SK-N-SH (cell line): ENCODE measurements at regions not wholly inside any gene's neighbourhood (a gene's known extent, or its start where the extent isn't known, plus 50 kb on each side); places are given as distances from the start of the nearest gene placed in this dataset.
"Not testable (repeated sequence)": the region's sequence is repeated elsewhere in the genome, so short reads cannot be mapped to it uniquely, and the experiment has no call there.

Source experiments
- CTCF ChIA-PET: fragments of 300-600, 350-600 bp; formaldehyde crosslinking; extraction: SDS; loops from one replicate; lab custom pipeline; 2021; lab: Yijun Ruan, JAX
- POLR2A ChIA-PET: fragments of 350-600 bp; sonication (Branson Sonifier 250); formaldehyde crosslinking; extraction: SDS; loops from one replicate; lab custom pipeline; 2020; ENCODE audit warnings: antibody characterized with exemption, inconsistent platforms; lab: Yijun Ruan, JAX
- DNase-seq: peaks from one replicate; pipeline ENCODE4 v3.0.0; 2012
- H2AFZ ChIP-seq: fragments of 200-600 bp; sonication (generic); 2 replicates; pipeline ENCODE4 v1.8.1; 2016; ENCODE audit warnings: antibody characterized with exemption, mild to moderate bottlenecking, low read depth
- H3F3A ChIP-seq: fragments of 200-600 bp; sonication (generic); replicated peaks from 2 replicates; pipeline ENCODE3; 2016; ENCODE audit warnings: antibody characterized with exemption, mild to moderate bottlenecking; ENCODE audit not compliant: insufficient read depth
- H3K27ac ChIP-seq, 2 experiments: fragments of 200-500 bp in 1 of 2; fragments of 200-600 bp in 1 of 2; sonication (Bioruptor generic) in 1 of 2; sonication (generic), shearing (Covaris generic) in 1 of 2; 2 replicates each; pipeline versions ENCODE4 v1.5.1 to v1.6.1; 2014 to 2016; ENCODE audit warnings: low read depth in 2 of 2, inconsistent platforms in 1 of 2, low read length in 1 of 2, mild to moderate bottlenecking in 1 of 2, mixed read lengths in 1 of 2
- H3K27me3 ChIP-seq: fragments of 200-600 bp; sonication (generic), shearing (Covaris generic); 2 replicates; pipeline ENCODE4 v1.6.1; 2016; ENCODE audit warnings: mixed run types; ENCODE audit not compliant: insufficient read depth
- H3K36me3 ChIP-seq, 2 experiments: fragments of 200-500 bp in 1 of 2; fragments of 200-600 bp in 1 of 2; sonication (Bioruptor generic) in 1 of 2; sonication (generic) in 1 of 2; replicated peaks in 1 of 2; 2 replicates each; pipeline versions ENCODE3 to v1.5.1; 2014 to 2016; ENCODE audit warnings: low read length in 1 of 2, mild to moderate bottlenecking in 1 of 2; ENCODE audit not compliant: insufficient read depth in 2 of 2, control insufficient read depth in 1 of 2
- H3K4me1 ChIP-seq, 2 experiments: fragments of 200-500 bp in 1 of 2; fragments of 200-600 bp in 1 of 2; sonication (Bioruptor generic) in 1 of 2; sonication (generic), shearing (Covaris generic) in 1 of 2; 2 replicates each; pipeline versions ENCODE4 v1.5.1 to v1.6.1; 2014 to 2016; ENCODE audit warnings: low read depth in 1 of 2, low read length in 1 of 2, mixed run types in 1 of 2; ENCODE audit not compliant: insufficient read depth in 2 of 2, control insufficient read depth in 1 of 2
- H3K4me2 ChIP-seq: fragments of 200-600 bp; sonication (generic), shearing (Covaris generic); 2 replicates; pipeline ENCODE4 v1.6.1; 2017; ENCODE audit warnings: mixed run types
- H3K4me3 ChIP-seq, 2 experiments: fragments of 200-500 bp in 1 of 2; fragments of 200-600 bp in 1 of 2; sonication (Bioruptor generic) in 1 of 2; sonication (generic), shearing (Covaris generic) in 1 of 2; 2 replicates each; pipeline versions ENCODE4 v1.5.1 to v1.8.1; 2014 to 2016; ENCODE audit warnings: low read depth in 2 of 2, inconsistent platforms in 1 of 2, low read length in 1 of 2, mild to moderate bottlenecking in 1 of 2, mixed read lengths in 1 of 2, moderate library complexity in 1 of 2
- H3K79me2 ChIP-seq: fragments of 200-600 bp; sonication (generic); 2 replicates; pipeline ENCODE4 v1.8.1; 2017; ENCODE audit warnings: mild to moderate bottlenecking; ENCODE audit not compliant: insufficient read depth
- H3K9ac ChIP-seq: fragments of 200-600 bp; sonication (generic); 2 replicates; pipeline ENCODE4 v1.6.1; 2017; ENCODE audit warnings: mixed run types
- H3K9me2 ChIP-seq: fragments of 200-600 bp; sonication (generic); 2 replicates; pipeline ENCODE4 v1.6.1; 2017; ENCODE audit warnings: mixed run types
- H3K9me3 ChIP-seq: fragments of 200-600 bp; sonication (generic); 2 replicates; pipeline ENCODE4 v1.6.1; 2017; ENCODE audit warnings: mixed run types, mild to moderate bottlenecking, moderate library complexity
- H4K20me1 ChIP-seq: fragments of 200-600 bp; sonication (generic); 2 replicates; pipeline ENCODE4 v1.6.1; 2017; ENCODE audit warnings: mild to moderate bottlenecking, mixed run types; ENCODE audit not compliant: insufficient read depth
- CHD2 ChIP-seq: fragments of 150-350 bp; IDR thresholded peaks from 2 replicates; pipeline ENCODE4 v1.6.1; 2018; ENCODE audit warnings: low read length; ENCODE audit not compliant: partially characterized antibody
- GATA2 ChIP-seq: sonication (generic); formaldehyde crosslinking; IDR thresholded peaks from 2 replicates; pipeline ENCODE4 v1.5.0; 2020; ENCODE audit warnings: mild to moderate bottlenecking, missing genetic modification reagents
- NFIC ChIP-seq: IDR thresholded peaks from 2 replicates; pipeline ENCODE4 v1.4.0; 2012; ENCODE audit warnings: borderline replicate concordance
- SMC3 ChIP-seq: IDR thresholded peaks from 2 replicates; pipeline ENCODE4 v1.6.1; 2012; ENCODE audit warnings: low read depth, low read length, improper control_type of control experiment
- TEAD4 ChIP-seq: IDR thresholded peaks from 2 replicates; pipeline ENCODE4 v1.4.0; 2012; ENCODE audit warnings: mild to moderate bottlenecking, borderline replicate concordance; ENCODE audit not compliant: insufficient read depth
- YY1 ChIP-seq: IDR thresholded peaks from 2 replicates; pipeline ENCODE4 v1.4.0; 2012; ENCODE audit warnings: low read depth, mild to moderate bottlenecking
- WGBS: methylation state at CpG from one replicate; pipeline ENCODE4 v1.1.6; 2017; ENCODE audit warnings: low lambda C conversion rate; 5-methylcytosine and 5-hydroxymethylcytosine counted together
- TF ChIP-seq, protein P1 (sequence below): fragments of 150-350 bp; IDR thresholded peaks from 2 replicates; pipeline ENCODE4 v1.6.1; 2017; ENCODE audit warnings: antibody characterized with exemption, low read length, low read depth, borderline replicate concordance
- TF ChIP-seq, protein P2 (sequence below): fragments of 150-350 bp; IDR thresholded peaks from 2 replicates; pipeline ENCODE4 v1.6.1; 2016; ENCODE audit warnings: mild to moderate bottlenecking, low read depth, low read length
- TF ChIP-seq, protein P3 (sequence below): IDR thresholded peaks from 2 replicates; pipeline ENCODE4; 2012
- TF ChIP-seq, protein P4 (sequence below): IDR thresholded peaks from 2 replicates; pipeline ENCODE4 v1.4.0; 2012; ENCODE audit warnings: low read depth, borderline replicate concordance

DNA sequence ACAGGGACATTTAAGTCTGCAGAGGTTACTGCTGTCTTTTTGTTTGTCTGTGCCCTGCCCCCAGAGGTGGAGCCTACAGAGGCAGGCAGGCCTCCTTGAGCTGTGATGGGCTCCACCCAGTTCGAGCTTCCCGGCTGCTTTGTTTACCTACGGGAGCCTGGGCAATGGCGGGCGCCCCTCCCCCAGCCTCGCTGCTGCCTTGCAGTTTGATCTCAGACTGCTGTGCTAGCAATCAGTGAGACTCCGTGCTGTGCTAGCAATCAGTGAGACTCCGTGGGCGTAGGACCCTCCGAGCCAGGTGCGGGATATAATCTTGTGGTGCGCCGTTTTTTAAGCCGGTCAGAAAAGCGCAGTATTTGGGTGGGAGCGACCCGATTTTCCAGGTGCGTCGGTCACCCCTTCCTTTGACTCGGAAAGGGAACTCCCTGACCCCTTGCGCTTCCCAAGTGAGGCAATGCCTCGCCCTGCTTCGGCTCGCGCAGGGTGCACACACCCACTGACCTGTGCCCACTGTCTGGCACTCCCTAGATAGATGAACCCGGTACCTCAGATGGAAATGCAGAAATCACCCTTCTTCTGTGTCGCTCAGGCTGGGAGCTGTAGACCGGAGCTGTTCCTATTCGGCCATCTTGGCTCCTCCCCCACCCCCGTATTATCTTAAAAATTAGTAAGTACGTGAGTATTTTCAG is 81.0 kb upstream of the NOVA1 start:
- 22% methylated on average over 6 of the region's 31 CpGs for WGBS
- H3K36me3 ChIP-seq, H4K20me1 ChIP-seq, H3K9me2 ChIP-seq: not testable (repeated sequence)
- peak overlapping the region; percentile 39; a peak in 2 of 4 replicates for H3K4me3 ChIP-seq
- TF ChIP-seq YY1, result peak; percentile 42; the same call in 1 of the 2 replicates
- TF ChIP-seq, all 33 proteins: peak for 1; not testable (repeated sequence) for 32
- POLR2A ChIA-PET, H3K9ac ChIP-seq, DNase-seq, H3K79me2 ChIP-seq, H3K27ac ChIP-seq, H3F3A ChIP-seq, CTCF ChIA-PET, H3K9me3 ChIP-seq, H3K4me1 ChIP-seq, H3K27me3 ChIP-seq: not testable (repeated sequence)
- Histone ChIP-seq H2AFZ (peak overlapping the region; percentile 47; the same call in 1 of the 2 replicates), H3K4me2 (0 out of 2 replicates have a peak overlapping the region, but pooled peaks have one; percentile 7)

DNA sequence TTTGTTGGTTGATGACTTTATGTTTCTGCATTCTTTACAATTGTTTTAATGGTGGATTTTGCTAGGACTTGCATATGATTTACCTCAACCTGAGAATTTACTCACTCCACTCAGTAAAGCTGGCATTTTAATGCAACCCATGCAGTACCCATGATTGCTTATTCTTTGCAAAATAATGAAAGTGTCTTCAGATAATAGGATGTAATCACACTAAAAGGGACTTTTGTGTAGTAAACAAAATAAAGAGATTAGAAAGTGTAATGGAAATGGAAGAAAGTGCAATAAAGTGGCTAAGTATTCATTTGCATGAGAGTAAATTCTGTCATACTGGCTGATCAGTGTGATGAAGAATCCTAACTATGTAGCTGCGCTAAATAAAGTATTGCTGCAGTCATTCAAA is 87.6 kb upstream of the NOVA1 start:
- CTCF ChIA-PET, result no interaction called here

More for the DNA sequence above, 87.6 kb upstream of the NOVA1 start:
- no peaks in the 10 kb centered on the region for H4K20me1 ChIP-seq
- WGBS, result 31% methylated on average over 1 of the region's 1 CpG
- no peak for DNase-seq
- no peaks in the 10 kb centered on the region for H3K36me3 ChIP-seq
- no peak overlapping the region for H2AFZ ChIP-seq
- H3K4me3 ChIP-seq, result no peak overlapping the region
- no peaks in the 10 kb centered on the region for H3K9me3 ChIP-seq
- H3K9ac ChIP-seq, result no peak overlapping the region
- TF ChIP-seq, protein P1, sequence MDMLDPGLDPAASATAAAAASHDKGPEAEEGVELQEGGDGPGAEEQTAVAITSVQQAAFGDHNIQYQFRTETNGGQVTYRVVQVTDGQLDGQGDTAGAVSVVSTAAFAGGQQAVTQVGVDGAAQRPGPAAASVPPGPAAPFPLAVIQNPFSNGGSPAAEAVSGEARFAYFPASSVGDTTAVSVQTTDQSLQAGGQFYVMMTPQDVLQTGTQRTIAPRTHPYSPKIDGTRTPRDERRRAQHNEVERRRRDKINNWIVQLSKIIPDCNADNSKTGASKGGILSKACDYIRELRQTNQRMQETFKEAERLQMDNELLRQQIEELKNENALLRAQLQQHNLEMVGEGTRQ, result no peak
- TF ChIP-seq SMC3 (no peak), GATA2 (no peak), TEAD4 (no peak), CHD2 (no peak), NFIC (no peak)
- TF ChIP-seq, protein P2, sequence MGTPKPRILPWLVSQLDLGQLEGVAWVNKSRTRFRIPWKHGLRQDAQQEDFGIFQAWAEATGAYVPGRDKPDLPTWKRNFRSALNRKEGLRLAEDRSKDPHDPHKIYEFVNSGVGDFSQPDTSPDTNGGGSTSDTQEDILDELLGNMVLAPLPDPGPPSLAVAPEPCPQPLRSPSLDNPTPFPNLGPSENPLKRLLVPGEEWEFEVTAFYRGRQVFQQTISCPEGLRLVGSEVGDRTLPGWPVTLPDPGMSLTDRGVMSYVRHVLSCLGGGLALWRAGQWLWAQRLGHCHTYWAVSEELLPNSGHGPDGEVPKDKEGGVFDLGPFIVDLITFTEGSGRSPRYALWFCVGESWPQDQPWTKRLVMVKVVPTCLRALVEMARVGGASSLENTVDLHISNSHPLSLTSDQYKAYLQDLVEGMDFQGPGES, result no peak
- TF ChIP-seq, protein P3, sequence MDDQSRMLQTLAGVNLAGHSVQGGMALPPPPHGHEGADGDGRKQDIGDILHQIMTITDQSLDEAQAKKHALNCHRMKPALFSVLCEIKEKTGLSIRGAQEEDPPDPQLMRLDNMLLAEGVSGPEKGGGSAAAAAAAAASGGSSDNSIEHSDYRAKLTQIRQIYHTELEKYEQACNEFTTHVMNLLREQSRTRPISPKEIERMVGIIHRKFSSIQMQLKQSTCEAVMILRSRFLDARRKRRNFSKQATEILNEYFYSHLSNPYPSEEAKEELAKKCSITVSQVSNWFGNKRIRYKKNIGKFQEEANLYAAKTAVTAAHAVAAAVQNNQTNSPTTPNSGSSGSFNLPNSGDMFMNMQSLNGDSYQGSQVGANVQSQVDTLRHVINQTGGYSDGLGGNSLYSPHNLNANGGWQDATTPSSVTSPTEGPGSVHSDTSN, result no peak
- TF ChIP-seq, protein P4, sequence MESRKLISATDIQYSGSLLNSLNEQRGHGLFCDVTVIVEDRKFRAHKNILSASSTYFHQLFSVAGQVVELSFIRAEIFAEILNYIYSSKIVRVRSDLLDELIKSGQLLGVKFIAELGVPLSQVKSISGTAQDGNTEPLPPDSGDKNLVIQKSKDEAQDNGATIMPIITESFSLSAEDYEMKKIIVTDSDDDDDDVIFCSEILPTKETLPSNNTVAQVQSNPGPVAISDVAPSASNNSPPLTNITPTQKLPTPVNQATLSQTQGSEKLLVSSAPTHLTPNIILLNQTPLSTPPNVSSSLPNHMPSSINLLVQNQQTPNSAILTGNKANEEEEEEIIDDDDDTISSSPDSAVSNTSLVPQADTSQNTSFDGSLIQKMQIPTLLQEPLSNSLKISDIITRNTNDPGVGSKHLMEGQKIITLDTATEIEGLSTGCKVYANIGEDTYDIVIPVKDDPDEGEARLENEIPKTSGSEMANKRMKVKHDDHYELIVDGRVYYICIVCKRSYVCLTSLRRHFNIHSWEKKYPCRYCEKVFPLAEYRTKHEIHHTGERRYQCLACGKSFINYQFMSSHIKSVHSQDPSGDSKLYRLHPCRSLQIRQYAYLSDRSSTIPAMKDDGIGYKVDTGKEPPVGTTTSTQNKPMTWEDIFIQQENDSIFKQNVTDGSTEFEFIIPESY, result no peak
- H3K27ac ChIP-seq, result no peak overlapping the region
- H3K4me2 ChIP-seq, result no peak overlapping the region
- POLR2A ChIA-PET, result no interaction called here
- no peaks in the 10 kb centered on the region for H3K9me2 ChIP-seq
- H3K79me2 ChIP-seq, result no peaks in the 10 kb centered on the region
- no peaks in the 10 kb centered on the region for H3F3A ChIP-seq
- H3K4me1 ChIP-seq, result no peaks in the 10 kb centered on the region
- no peaks in the 10 kb centered on the region for H3K27me3 ChIP-seq
